HG03097 (cell line): ENCODE measurements at regions not wholly inside any gene's neighbourhood (a gene's known extent, or its start where the extent isn't known, plus 50 kb on each side); places are given as distances from the start of the nearest gene placed in this dataset.

Source experiments
- ATAC-seq: cut with Tn5 transposase; IDR thresholded peaks from one replicate; pipeline ENCODE4 v1.9.1; 2021; ENCODE audit not compliant: unreplicated experiment, low FRiP score

GRCh38 chr2:217293046-217293445 is 433.2 kb upstream of the TNP1 start:
- no peak for ATAC-seq

DNA sequence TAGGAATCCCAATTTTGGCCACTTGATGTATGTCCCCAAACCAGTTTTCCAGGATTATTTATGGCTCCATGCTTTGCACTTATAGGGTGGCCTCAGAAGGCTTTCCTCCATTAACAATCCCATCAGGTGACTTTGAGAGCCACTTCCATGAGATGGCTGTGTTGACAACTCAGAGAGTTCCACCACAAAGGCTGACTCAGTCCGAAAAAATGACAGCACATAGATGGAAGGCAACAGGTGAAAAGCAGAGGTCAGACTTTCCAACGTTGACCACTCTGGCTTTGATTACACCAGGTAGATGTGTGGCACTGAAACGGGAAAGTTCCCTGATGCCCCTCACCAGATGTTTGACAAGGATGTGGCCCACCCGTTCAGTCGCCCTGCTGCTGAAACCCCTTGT is 431.4 kb upstream of the TNP1 start:
- ATAC-seq = no peak

DNA sequence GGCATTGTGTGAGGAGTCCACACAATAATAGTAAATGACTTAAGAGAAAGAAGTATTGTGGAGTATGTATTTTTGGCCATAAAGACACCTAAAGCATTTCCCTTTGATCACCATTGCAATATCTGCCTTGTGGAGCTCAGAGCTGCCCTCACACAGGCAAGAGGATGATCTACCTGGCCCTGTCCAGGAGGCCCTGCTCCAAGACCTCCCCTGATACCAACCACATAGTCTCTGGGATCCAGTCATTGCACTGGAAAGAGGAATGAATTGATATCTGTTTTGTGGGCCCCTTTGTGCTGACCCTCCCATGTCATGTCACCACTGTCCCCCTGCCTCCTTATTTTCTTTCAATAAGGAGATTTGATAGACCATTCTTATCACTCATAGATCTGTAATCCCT is 430.6 kb upstream of the TNP1 start:
- ATAC-seq = no peak

- ATAC-seq = no peak
Measured at GRCh38 chr2:217289907-217290280, 430.0 kb upstream of the TNP1 start.

- ATAC-seq = no peak
Measured at GRCh38 chr2:217289177-217289906, 429.5 kb upstream of the TNP1 start.

GRCh38 chr2:217288472-217289063 is 428.7 kb upstream of the TNP1 start:
- no peak for ATAC-seq

- ATAC-seq = no peak
Measured at GRCh38 chr2:217286833-217287232, 427.0 kb upstream of the TNP1 start.

DNA sequence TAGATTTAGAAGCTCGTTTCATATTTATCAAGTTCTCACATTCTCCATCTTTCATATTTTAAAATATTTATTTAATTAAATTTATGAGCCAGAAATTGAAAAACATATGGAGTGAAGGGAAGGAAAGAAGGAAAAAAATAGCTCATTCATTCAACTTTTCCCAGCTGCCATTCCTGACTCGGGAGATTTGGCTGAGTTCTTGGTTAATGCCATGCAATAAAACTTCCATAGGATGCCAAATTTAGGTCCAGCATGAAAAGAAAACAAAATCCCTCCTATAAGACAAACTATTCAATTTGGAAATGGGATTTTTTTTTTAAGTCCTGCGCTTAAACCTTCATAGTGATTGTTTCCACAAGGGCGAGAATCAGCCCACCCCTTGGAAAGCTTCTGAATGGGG is 426.1 kb upstream of the TNP1 start:
- ATAC-seq = no peak

- no peak for ATAC-seq
Measured at GRCh38 chr2:217283460-217283859, 423.6 kb upstream of the TNP1 start.

DNA sequence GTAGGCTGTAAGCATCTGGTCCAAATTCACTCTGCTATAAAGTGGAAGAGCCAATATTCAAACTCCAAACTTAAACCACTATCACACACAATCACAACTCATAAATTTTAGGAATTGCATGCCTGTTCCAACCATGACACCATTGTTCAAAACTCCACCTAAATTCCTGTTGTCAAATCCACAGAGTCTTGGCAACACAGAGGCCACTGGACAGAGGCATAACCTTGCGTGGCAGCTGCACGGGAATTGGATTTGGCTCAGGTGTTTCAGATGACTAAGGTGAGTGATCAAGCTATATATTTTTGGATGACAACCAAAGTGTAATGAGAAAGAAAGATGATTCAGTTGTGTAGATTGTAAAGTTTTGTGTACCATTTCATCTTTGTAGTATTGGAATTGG is 422.7 kb upstream of the TNP1 start:
- ATAC-seq = no peak

DNA sequence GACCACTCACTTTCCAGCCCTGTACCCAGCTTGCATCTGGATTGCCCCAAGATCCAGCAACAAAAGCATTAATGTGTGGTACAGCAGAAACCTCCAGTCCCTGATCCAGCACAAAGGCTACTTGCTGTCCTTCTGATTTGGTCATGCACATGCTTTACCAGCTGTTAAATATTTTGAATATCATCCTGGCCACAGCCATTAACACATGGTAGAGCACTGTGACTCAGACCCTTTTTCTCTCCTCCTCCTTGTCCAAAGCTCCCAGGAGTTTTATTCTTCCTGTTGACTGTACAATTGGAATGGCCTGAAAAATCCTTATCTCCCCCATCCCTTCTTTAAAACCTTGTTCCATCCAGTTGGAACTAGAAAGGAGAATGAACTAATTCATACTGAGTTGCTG is 419.7 kb upstream of the TNP1 start:
- no peak for ATAC-seq

DNA sequence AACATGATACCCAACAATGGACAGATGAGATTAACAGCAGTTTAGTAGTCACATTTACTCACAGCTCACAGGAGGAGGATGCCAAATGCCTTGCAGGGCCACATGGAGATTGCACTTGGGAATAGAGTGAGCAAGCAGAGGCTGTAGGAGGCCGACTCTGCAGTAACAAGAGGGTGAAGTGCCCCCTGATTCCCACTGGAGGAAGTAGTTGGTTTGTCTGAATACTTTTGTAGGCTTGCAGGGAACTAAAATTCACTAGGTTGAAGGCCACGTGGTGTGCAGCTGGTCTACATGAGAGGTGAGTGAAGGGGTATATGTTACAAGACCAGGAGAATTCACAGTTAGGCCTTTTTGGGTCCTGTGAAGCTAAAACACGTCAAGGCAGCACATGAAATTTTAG is 419.3 kb upstream of the TNP1 start:
- no peak for ATAC-seq

- no peak for ATAC-seq
Measured at GRCh38 chr2:217277646-217278398, 418.0 kb upstream of the TNP1 start.

- no peak for ATAC-seq
Measured at GRCh38 chr2:217276433-217276832, 416.6 kb upstream of the TNP1 start.

DNA sequence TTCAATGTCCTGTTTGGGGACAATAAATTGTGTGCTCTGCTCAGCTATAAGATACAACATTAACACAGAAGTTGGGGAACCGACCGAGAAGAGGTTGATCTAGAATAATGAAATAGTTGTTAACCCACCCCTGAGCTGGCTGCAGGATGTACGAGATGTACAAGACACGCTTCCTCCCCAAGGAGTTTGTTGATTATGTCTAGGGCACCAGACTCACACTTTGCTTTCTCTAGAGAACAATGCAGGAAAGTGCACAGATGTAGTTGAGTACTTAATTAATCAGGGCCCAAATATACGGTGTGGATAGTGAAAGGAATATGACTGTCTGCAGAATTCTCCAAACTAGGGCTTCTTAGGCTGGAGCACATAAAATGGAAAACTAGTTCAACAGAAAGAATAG is 415.2 kb upstream of the TNP1 start:
- ATAC-seq = no peak

GRCh38 chr2:217274578-217274977 is 414.7 kb upstream of the TNP1 start:
- no peak for ATAC-seq

DNA sequence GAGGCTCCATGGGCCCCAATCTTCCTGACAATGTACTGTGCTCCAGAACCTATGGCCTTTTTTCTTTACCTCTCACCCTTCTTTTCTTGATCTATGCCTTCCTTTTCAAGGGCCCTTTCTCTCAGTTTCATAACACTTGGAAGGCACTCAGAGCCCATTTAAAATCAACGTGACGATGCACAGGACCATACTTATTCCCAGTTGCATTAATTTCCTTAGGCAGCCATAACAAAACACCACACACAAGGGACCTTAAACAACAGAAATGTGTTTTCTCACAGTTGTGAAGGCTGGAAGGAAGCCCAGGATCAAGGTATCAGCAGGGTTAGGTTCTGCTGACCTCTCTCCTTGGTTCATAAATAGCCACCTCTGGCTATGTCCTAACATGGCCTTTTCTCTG is 414.0 kb upstream of the TNP1 start:
- no peak for ATAC-seq

DNA sequence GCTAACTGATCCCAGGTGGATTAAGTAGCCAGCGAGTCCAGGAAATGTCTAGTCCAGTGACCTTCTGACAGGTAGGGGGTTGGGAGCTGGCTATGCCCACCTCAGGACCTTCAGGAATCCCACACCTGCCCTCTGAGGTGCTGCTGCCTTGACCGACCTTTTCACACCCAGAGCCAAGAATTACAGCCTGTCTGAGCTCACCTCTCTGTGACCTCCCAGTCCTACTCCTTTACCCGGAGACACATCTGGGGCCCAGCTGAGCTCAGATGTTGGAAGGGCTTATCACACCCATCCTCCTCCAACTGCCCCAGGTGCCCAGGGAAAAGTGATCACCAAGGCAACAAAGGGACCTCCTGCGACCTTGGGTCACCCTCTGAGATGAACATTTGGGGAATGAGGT is 413.3 kb upstream of the TNP1 start:
- ATAC-seq = no peak

GRCh38 chr2:217271813-217272212 is 411.9 kb upstream of the TNP1 start:
- ATAC-seq = no peak

DNA sequence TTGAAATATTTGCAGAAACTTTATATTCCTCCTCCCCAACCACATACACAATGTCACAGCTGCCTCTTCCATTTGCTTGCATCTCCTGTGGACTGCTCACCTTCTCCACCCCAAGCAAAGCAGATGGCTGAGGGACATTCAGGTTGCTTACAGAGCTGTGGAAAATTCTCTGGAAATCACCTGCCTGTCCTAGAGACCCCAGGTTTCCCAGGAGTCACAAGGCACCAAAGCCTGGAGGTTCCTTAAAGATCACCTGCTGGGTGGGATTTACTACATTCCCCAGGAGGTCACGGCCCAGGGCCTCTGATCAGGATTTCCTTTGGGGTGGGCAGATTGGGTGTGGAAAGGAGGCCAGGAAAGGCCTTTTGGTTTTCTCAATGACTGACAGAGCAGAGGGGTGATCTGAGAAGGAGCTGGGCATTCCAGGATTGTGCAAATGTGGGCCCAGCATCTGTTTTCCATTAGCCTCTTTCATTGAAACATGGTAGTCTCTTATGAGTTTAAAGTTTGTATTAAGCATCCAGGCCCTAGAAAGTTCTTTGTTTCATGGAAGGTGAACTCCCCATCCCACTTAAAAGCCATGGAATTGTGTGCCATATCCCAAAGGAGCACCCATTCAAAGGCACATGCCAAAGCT is 410.7 kb upstream of the TNP1 start:
- ATAC-seq = no peak

- ATAC-seq = no peak
Measured at GRCh38 chr2:217269701-217270484, 410.0 kb upstream of the TNP1 start.
